ENCODE measurements at regions not wholly inside any gene's neighbourhood (a gene's known extent, or its start where the extent isn't known, plus 50 kb on each side); places are given as distances from the start of the nearest gene placed in this dataset.

GRCh38 chr6:167208819-167209576, 51.2 kb upstream of the GPR31 start:
- Mint-ChIP-seq H3K9me3 (no peaks in the 10 kb centered on the region), H3K4me1 (peaks cover 18% of the 10 kb centered on the region), H3K4me3 (no peak overlapping the region), H3K27ac (no peak overlapping the region), H3K36me3 (no peaks in the 10 kb centered on the region), H3K27me3 (ENCODE audit: low read depth) (peaks cover 7% of the 10 kb centered on the region; the same call in 1 of the 2 replicates)
- POLR2A ChIA-PET: no interaction called here
- CTCF ChIA-PET: interaction anchor here (0.8 to 1.1 kb wide), 3 partner anchors 120 to 978 kb away, joined by 3 to 9 read pairs (median 3); no protein-coding TSS in a partner anchor
- ATAC-seq (peak; percentile 66), DNase-seq (ENCODE audit: low spot score) (no peak)
- no peak for TF ChIP-seq ZNF423 (CRISPR knock-in tag; IDR thresholded peaks at IDR 0.05)
- TF ChIP-seq ZNF317 (CRISPR knock-in tag; IDR thresholded peaks at IDR 0.05; ENCODE audit: borderline replicate concordance, low read depth): no peak
- no peak for TF ChIP-seq PREB (CRISPR knock-in tag; IDR thresholded peaks at IDR 0.05; ENCODE audit: borderline replicate concordance)
- no peak for TF ChIP-seq USF1 (CRISPR knock-in tag; IDR thresholded peaks at IDR 0.05)
- TF ChIP-seq ZNF532 (CRISPR knock-in tag; IDR thresholded peaks at IDR 0.05; ENCODE audit: borderline replicate concordance): no peak
- no peak for TF ChIP-seq PRDM15 (CRISPR knock-in tag; IDR thresholded peaks at IDR 0.05)
- TF ChIP-seq MAX (CRISPR knock-in tag; IDR thresholded peaks at IDR 0.05): no peak
- no peak for TF ChIP-seq ZNF671 (CRISPR knock-in tag; IDR thresholded peaks at IDR 0.05)
- TF ChIP-seq ZBTB21 (CRISPR knock-in tag; IDR thresholded peaks at IDR 0.05; ENCODE audit: borderline replicate concordance): no peak
- TF ChIP-seq ZNF121 (CRISPR knock-in tag; IDR thresholded peaks at IDR 0.05): no peak
- no peak for TF ChIP-seq ETV6 (CRISPR knock-in tag; IDR thresholded peaks at IDR 0.05)
- TF ChIP-seq OVOL2 (CRISPR knock-in tag; IDR thresholded peaks at IDR 0.05; ENCODE audit: borderline replicate concordance): no peak
- TF ChIP-seq FOXP1 (CRISPR knock-in tag; IDR thresholded peaks at IDR 0.05; ENCODE audit: borderline replicate concordance): no peak
- TF ChIP-seq TEAD4 (CRISPR knock-in tag; IDR thresholded peaks at IDR 0.05): no peak
- no peak for TF ChIP-seq FOXJ3 (CRISPR knock-in tag; IDR thresholded peaks at IDR 0.05; ENCODE audit: borderline replicate concordance)
